ENCODE measurements at regions not wholly inside any gene's neighbourhood (a gene's known extent, or its start where the extent isn't known, plus 50 kb on each side); places are given as distances from the start of the nearest gene placed in this dataset.

DNA sequence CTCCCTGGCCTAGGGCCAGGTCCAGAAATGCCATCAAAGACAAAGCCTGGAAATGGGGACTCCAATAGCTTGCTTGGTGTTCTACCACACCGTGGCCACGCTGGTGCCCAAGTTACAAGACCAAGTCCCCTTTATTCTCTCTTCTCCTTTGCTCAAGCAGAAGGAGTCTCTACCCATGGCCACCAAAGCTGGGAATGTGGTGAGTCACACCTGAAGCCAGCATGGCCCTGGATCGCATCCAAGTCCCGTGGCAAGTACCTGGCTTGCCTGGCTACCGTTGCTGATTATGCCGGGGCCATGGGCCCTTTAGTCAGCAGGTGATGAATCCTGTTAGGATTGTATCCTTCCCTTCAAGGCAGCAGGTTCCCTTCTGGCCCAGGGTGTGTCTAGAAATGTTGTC, 260.0 kb downstream of the HAPSTR1 start:
- Histone ChIP-seq H3K36me3 (no peaks in the 10 kb centered on the region), H3K4me3 (no peak overlapping the region), H3K27ac (no peak overlapping the region), H4K20me1 (no peaks in the 10 kb centered on the region), H3K9ac (no peak overlapping the region), H3K4me2 (no peak overlapping the region), H3K4me1 (no peaks in the 10 kb centered on the region), H3K9me3 (replicated peaks in 1 of 11) (peaks cover 34 to 62% (median 46%) of the 10 kb centered on the region in 11 experiments), H3K27me3 (no peaks in the 10 kb centered on the region)
- no peak for TF ChIP-seq Cebpa-rat (IDR thresholded peaks at IDR 0.05)

DNA sequence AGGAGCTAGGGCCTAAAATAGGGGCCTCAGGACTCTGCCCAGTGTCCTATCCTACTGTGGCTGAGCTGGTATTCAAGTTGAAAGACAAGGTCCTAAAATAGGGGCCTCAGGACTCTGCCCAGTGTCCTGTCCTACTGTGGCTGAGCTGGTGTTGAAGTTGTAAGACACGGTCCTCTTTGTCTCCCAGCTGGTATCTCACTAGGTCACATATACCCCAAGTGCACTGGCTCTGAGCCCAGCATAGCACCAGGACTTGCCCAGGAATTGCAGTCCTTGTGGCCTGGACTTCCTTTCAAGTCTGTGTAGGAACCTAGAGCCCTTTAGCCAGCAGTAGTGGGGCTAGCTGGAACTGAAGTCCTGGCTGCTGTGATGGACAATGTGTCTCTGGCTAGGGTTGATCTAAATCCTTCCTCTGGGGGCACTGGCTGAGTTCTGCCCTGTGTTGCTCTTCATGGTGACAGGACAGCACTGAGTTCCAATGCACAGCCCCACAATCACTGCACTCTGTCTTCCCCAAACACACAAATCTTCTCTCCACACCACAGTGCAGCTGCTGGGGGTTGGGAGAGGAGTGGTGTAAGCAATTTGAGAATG, 260.5 kb downstream of the HAPSTR1 start:
- H3K9ac ChIP-seq: no peak overlapping the region
- peaks cover 34 to 64% (median 51%) of the 10 kb centered on the region in 11 experiments for H3K9me3 ChIP-seq (replicated peaks in 1 of 11)
- H3K4me2 ChIP-seq: no peak overlapping the region

DNA sequence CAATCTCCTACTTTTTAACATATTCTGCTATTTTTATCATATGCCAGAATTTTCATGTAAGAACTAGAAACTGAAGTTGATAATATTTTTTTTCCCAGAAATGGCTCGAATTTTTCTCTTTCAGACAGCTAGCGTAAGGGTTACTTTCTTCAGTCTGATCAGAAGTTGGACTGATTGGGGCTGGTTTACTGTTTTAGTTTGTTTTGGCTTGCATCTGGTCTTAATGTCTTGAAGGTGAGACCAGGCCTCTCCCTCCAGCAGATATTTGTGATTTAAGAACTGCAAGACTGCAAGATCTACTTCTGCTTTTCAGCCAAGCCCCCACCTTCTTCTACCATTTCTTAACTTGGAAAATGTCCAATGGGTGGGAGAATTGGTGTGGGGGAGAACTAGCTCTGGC, 266.4 kb downstream of the HAPSTR1 start:
- no peak overlapping the region for H3K4me3 ChIP-seq

More for the DNA sequence above, 260.5 kb downstream of the HAPSTR1 start:
- H3K27me3 ChIP-seq: no peaks in the 10 kb centered on the region
- H3K4me3 ChIP-seq: no peak overlapping the region
- no peaks in the 10 kb centered on the region for H4K20me1 ChIP-seq
- no peaks in the 10 kb centered on the region for H3K4me1 ChIP-seq
- no peak overlapping the region for H3K27ac ChIP-seq
- TF ChIP-seq Cebpa-rat (IDR thresholded peaks at IDR 0.05): no peak
- no peaks in the 10 kb centered on the region for H3K36me3 ChIP-seq

DNA sequence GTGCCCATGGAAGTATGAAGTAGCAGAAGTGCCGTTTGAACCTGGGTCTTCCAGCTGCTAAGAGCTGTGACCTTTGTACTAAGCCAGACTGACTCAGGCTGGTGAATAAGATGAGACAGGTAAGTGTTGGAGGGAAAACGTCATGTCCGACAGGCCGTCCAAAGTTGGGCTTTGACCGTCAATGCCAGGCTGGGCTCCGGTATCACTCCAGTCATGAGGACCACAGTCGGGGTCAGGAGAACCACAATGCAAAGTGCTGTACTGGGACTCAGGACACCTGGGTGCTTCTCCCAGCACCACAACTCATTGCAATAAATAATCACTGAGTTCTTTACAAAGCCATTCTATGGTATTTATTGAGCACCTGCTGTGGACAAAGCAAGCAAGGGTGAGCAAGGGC, 268.6 kb downstream of the HAPSTR1 start:
- TF ChIP-seq Cebpa-rat (IDR thresholded peaks at IDR 0.05): no peak
- no peak overlapping the region for H3K4me2 ChIP-seq
- 0 out of 22 replicates have a peak, but pooled peaks cover 0 to 4% (median 0%) of the 10 kb centered on the region in 11 experiments for H3K36me3 ChIP-seq
- H4K20me1 ChIP-seq: no peaks in the 10 kb centered on the region
- H3K9ac ChIP-seq: no peak overlapping the region
- H3K4me3 ChIP-seq: no peak overlapping the region
- H3K27me3 ChIP-seq: no peaks in the 10 kb centered on the region
- no peak overlapping the region for H3K27ac ChIP-seq
- H3K4me1 ChIP-seq: no peaks in the 10 kb centered on the region
- H3K9me3 ChIP-seq (replicated peaks in 1 of 11): peaks cover 7 to 28% (median 22%) of the 10 kb centered on the region in 11 experiments; a peak in 20 of 22 replicates

More for the DNA sequence above, 266.4 kb downstream of the HAPSTR1 start:
- no peak overlapping the region for H3K9ac ChIP-seq
- H3K4me1 ChIP-seq: no peaks in the 10 kb centered on the region
- H3K27ac ChIP-seq: no peak overlapping the region
- H3K27me3 ChIP-seq: no peaks in the 10 kb centered on the region
- H4K20me1 ChIP-seq: no peaks in the 10 kb centered on the region
- H3K36me3 ChIP-seq: 0 out of 22 replicates have a peak, but pooled peaks cover 0 to 4% (median 0%) of the 10 kb centered on the region in 11 experiments
- no peak for TF ChIP-seq Cebpa-rat (IDR thresholded peaks at IDR 0.05)
- no peak overlapping the region for H3K4me2 ChIP-seq
- H3K9me3 ChIP-seq (replicated peaks in 1 of 11): peaks cover 7 to 31% (median 23%) of the 10 kb centered on the region in 11 experiments; a peak in 20 of 22 replicates

DNA sequence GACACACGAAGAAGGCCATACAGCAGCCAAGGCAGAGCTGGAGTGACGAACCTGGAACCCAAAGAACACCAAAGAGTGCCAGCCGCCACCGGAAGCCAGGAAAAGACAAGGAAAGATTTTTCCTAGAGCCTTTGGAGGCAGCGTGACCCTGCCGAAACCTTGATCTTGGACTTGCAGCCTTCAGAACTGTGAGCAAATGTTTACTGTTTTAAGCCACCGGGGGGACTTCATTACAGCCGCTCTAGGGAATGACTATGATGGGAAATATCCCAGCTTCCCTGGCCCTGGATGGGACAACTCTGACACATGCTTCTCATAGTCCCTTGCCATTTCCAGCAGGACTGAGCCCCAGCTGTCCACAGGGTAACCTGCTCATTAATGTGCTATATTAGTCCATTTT, 270.6 kb downstream of the HAPSTR1 start:
- Histone ChIP-seq H3K27me3 (no peaks in the 10 kb centered on the region), H3K4me1 (0 out of 20 replicates have a peak, but pooled peaks cover 0 to 3% (median 0%) of the 10 kb centered on the region in 10 experiments), H3K36me3 (0 out of 22 replicates have a peak, but pooled peaks cover 0 to 2% (median 0%) of the 10 kb centered on the region in 11 experiments), H3K9me3 (replicated peaks in 1 of 11) (peaks cover 3 to 10% (median 8%) of the 10 kb centered on the region in 11 experiments; a peak in 14 of 22 replicates), H3K9ac (no peak overlapping the region), H3K4me2 (no peak overlapping the region), H3K27ac (no peak overlapping the region), H4K20me1 (no peaks in the 10 kb centered on the region), H3K4me3 (no peak overlapping the region)
- TF ChIP-seq Cebpa-rat (IDR thresholded peaks at IDR 0.05): no peak

DNA sequence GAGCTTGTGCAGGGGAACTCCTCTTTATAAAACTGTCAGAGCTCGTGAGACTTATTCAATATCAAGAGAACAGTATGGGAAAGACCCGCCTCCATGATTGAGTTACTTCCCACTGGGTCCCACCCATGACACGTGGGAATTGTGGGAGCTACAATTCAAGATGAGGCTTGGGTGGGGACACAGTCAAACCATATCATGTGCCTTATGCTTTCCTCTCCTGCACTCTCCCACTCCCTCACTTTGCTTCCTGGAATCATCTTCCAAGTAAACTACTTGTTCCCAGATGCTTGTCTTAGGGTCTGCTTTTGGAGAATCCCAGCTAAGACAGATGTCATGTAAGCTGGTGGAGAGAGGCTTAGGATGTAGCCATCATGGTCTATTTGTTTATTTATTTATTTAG, 271.2 kb downstream of the HAPSTR1 start:
- H3K4me3 ChIP-seq: no peak overlapping the region
- H3K4me1 ChIP-seq: 0 out of 20 replicates have a peak, but pooled peaks cover 0 to 3% (median 0%) of the 10 kb centered on the region in 10 experiments
- no peaks in the 10 kb centered on the region for H3K36me3 ChIP-seq
- no peaks in the 10 kb centered on the region for H3K27me3 ChIP-seq
- no peak overlapping the region for H3K27ac ChIP-seq
- H3K9me3 ChIP-seq (replicated peaks in 1 of 11): peaks cover 0 to 6% (median 4%) of the 10 kb centered on the region in 11 experiments; a peak in 4 of 22 replicates
- H4K20me1 ChIP-seq: no peaks in the 10 kb centered on the region
- no peak for TF ChIP-seq Cebpa-rat (IDR thresholded peaks at IDR 0.05)
- no peak overlapping the region for H3K4me2 ChIP-seq
- no peak overlapping the region for H3K9ac ChIP-seq

DNA sequence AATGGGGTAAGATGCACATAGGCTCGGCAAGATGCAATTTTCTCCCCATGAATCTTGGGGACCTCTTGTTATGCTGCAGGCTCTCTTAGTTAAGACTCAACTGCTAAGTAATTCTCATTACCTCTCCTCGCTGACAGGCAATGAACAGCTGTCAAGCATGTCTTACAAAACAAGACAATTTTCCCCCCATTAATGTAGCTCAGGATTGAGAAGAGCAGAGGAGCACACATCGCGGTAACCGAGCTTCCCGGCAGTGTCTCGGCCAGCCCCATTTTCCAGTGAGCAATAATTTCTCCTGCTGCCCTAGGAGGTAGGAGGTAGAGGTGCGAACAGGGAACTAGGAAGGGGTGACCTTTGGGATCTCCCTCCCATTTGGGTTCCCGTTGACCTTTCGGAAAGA, 272.1 kb downstream of the HAPSTR1 start:
- Histone ChIP-seq H4K20me1 (no peaks in the 10 kb centered on the region), H3K27ac (no peak overlapping the region), H3K9ac (no peak overlapping the region), H3K4me1 (0 out of 20 replicates have a peak, but pooled peaks cover 0 to 3% (median 0%) of the 10 kb centered on the region in 10 experiments), H3K36me3 (no peaks in the 10 kb centered on the region), H3K4me3 (no peak overlapping the region), H3K27me3 (no peaks in the 10 kb centered on the region), H3K9me3 (replicated peaks in 1 of 11) (no peaks in the 10 kb centered on the region), H3K4me2 (no peak overlapping the region)
- no peak for TF ChIP-seq Cebpa-rat (IDR thresholded peaks at IDR 0.05)

DNA sequence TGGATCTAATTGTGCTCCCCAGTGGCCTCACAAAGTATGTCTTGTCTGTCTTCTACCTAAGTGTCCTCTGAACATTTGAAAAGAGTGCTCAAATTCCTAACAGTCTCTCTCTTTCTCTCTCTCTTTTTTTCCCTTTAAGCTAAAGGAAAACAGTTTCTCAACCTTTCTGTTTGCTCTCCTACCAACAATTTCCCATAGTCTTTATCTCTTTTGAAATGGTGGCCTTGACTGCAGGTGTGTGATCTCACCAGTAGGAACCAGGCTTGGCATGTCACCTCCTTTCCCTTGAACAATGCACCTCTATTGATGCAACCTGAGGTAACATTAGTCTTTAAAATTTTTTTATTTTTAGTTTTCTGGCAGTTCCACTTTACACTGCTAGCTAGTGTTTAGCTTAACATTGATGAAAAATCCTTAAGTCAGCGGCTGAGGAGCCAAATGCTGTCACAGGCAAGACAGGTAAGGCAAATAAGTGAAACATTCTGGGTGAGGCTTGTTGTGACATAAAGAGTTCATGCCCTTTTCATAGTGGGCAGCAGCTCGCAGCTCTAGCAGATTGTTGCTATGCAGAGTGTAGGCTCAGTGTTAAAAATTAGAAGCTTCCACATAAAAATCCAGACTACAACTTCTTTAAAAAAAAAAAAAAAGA, 273.4 kb downstream of the HAPSTR1 start:
- Histone ChIP-seq H3K9ac (no peak overlapping the region), H3K9me3 (replicated peaks in 1 of 11) (no peaks in the 10 kb centered on the region), H3K4me2 (no peak overlapping the region), H4K20me1 (no peaks in the 10 kb centered on the region), H3K27ac (no peak overlapping the region), H3K4me3 (no peak overlapping the region), H3K27me3 (no peaks in the 10 kb centered on the region), H3K36me3 (no peaks in the 10 kb centered on the region), H3K4me1 (0 out of 20 replicates have a peak, but pooled peaks cover 0 to 3% (median 0%) of the 10 kb centered on the region in 10 experiments)
- no peak for TF ChIP-seq Cebpa-rat (IDR thresholded peaks at IDR 0.05)

DNA sequence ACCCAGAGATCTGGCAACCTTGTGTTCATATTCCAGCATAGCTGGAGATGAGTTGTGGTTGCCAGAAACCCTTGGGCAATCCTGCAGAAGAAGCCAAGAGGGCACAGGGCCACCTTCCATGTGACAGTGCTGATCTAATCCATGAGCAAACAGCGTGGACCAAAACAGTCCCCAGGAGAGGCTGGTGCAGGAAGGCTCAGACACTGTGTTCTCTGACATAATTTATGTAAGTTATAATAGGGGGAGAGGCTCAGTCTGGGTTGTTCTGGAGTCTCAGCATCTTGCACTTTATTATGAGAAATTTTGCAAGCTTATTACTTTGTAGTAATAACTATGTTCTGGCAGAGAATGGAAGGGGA, 273.9 kb downstream of the HAPSTR1 start:
- Histone ChIP-seq H3K27me3 (no peaks in the 10 kb centered on the region), H3K27ac (no peak overlapping the region), H3K4me1 (peaks cover 0 to 7% (median 0%) of the 10 kb centered on the region in 10 experiments; a peak in 1 of 20 replicates), H3K9ac (no peak overlapping the region), H3K4me2 (no peak overlapping the region), H3K9me3 (replicated peaks in 1 of 11) (no peaks in the 10 kb centered on the region), H3K36me3 (no peaks in the 10 kb centered on the region), H4K20me1 (no peaks in the 10 kb centered on the region), H3K4me3 (no peak overlapping the region)
- TF ChIP-seq Cebpa-rat (IDR thresholded peaks at IDR 0.05): no peak

Measured in BLaER1 treated with 17β-estradiol and CSF1 and Interleukin-3, amounts not matched to agents 10 nM and 100 nM (cell line).